ENCODE measurements at regions not wholly inside any gene's neighbourhood (a gene's known extent, or its start where the extent isn't known, plus 50 kb on each side); places are given as distances from the start of the nearest gene placed in this dataset.
"Not testable (repeated sequence)": the region's sequence is repeated elsewhere in the genome, so short reads cannot be mapped to it uniquely, and the experiment has no call there.

GRCh38 chr11:10956884-10957283 lies 99.0 kb upstream of the ZBED5 start:
- not testable (repeated sequence) for DNase-seq (ENCODE audit: low read depth in 2 of 2)

GRCh38 chr11:10955616-10956015 lies 97.8 kb upstream of the ZBED5 start:
- DNase-seq (ENCODE audit: low read depth in 2 of 2): no peak

- DNase-seq (ENCODE audit: low read depth in 2 of 2): no peak
These were observed 96.3 kb upstream of the ZBED5 start for GRCh38 chr11:10954184-10954583.

GRCh38 chr11:10952872-10953271 lies 95.0 kb upstream of the ZBED5 start:
- no peak for DNase-seq (ENCODE audit: low read depth in 2 of 2)

DNA sequence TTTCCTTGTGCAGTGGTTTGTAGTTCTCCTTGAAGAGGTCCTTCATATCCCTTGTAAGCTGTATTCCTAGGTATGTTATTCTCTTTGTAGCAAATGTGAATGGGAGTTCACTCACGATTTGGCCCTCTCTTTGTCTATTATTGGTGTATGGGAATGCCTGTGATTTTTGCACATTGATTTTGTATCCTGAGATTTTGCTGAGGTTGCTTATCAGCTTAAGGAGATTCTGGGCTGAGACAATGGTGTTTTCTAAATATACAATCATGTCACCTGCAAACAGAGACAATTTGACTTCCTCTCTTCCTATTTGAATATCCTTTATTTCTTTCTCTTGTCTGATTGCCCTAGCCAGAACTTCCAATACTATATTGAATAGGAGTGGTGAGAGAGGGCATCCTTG lies 90.1 kb upstream of the ZBED5 start:
- not testable (repeated sequence) for DNase-seq (ENCODE audit: low read depth in 2 of 2)

DNA sequence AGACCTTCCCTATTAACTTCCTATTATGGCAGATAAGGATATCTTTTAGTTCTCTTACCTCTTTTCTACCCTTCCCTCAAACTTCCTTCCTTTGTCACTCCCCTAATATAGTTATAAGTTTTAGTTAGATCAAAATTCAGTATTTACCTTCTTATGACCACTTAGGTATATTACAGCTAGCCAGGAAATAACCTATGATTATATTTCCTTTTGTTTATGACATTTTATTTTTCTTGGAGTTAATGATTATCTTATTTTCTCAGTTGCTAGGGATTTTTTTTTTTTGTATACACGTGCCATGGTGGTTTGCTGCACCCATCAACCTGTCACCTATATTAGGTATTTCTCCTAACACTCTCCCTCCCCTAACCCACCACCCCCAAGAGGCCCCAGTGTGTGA lies 88.2 kb upstream of the ZBED5 start:
- no peak for DNase-seq (ENCODE audit: low read depth in 2 of 2)

DNA sequence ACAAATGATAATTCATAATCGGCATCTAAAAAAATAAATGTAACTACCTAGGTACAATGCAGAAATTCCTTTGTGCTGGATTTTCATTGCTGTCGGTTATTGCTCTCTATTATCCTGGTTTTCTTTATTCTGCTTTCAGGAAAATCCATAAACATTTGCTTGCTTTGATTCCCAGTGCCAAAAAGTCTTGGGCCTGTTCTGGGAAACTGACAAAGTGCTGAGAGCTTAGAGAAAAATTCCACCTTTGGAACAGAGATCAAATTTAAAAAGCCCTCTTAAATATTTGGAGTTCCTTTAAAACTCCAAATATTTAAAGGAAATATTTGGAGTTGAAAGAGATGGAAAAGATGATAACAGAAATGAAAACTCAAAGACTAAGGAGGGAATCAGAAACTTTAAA lies 87.3 kb upstream of the ZBED5 start:
- DNase-seq (ENCODE audit: low read depth in 2 of 2): no peak

DNA sequence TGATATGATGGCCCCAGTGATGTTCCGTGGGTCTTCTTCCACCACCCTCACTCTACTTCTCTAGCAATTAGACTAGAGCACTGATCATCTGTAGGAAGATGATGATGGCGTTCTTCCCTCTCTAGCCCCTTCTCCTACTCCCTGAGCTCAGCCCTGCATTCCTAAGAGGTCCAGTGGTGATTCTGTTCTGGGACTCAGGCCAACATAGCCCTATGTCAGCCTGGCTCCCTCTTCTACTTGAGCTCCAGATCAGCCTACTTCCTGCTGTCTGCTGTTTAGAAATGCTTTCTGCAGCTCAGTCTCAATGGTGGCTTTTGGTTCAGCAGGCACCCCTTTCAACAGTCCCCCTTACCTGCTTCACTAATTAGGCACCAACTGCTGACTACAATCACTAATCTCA lies 86.1 kb upstream of the ZBED5 start:
- DNase-seq (ENCODE audit: low read depth in 2 of 2): no peak

- DNase-seq (ENCODE audit: low read depth in 2 of 2): no peak
These were observed 84.8 kb upstream of the ZBED5 start for GRCh38 chr11:10942620-10943019.

GRCh38 chr11:10941871-10942270 lies 84.0 kb upstream of the ZBED5 start:
- DNase-seq (ENCODE audit: low read depth in 2 of 2): no peak

GRCh38 chr11:10941414-10941813 lies 83.6 kb upstream of the ZBED5 start:
- no peak for DNase-seq (ENCODE audit: low read depth in 2 of 2)

- DNase-seq (ENCODE audit: low read depth in 2 of 2): no peak
These were observed 81.0 kb upstream of the ZBED5 start for GRCh38 chr11:10938650-10939387.

- DNase-seq (ENCODE audit: low read depth in 2 of 2): no peak
These were observed 80.4 kb upstream of the ZBED5 start for GRCh38 chr11:10938231-10938630.

GRCh38 chr11:10937385-10937771 lies 79.5 kb upstream of the ZBED5 start:
- DNase-seq (ENCODE audit: low read depth in 2 of 2): no peak

GRCh38 chr11:10936626-10937384 lies 79.0 kb upstream of the ZBED5 start:
- no peak for DNase-seq (ENCODE audit: low read depth in 2 of 2)

GRCh38 chr11:10935015-10935559 lies 77.2 kb upstream of the ZBED5 start:
- DNase-seq (ENCODE audit: low read depth in 2 of 2): no peak

GRCh38 chr11:10934293-10934860 lies 76.5 kb upstream of the ZBED5 start:
- DNase-seq (ENCODE audit: low read depth in 2 of 2): no peak

GRCh38 chr11:10933455-10934292 lies 75.8 kb upstream of the ZBED5 start:
- peak; percentile 76 to 79 for DNase-seq (ENCODE audit: low read depth in 2 of 2)

DNA sequence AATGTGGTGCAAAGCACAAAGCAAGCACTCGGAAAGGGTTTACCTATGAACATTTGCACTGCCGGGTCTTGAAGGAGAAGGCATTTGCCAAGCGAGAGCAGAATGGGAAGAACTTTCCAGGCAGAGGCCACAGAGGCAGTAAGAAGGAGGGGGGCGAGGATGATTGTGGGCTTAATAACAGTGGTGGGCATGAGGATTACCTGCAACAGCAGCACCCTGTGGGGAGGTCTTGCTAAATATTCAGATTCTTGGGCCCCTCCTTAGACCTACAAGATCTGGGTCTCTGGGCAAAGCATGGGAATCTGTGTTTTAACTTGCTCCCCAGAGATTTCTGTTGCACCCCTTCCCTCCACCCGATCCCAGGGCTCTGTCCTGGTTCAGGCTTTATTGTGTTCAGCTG lies 75.1 kb upstream of the ZBED5 start:
- DNase-seq (ENCODE audit: low read depth in 2 of 2): no peak

GRCh38 chr11:10931761-10932670 lies 74.2 kb upstream of the ZBED5 start:
- no peak for DNase-seq (ENCODE audit: low read depth in 2 of 2)
